ENCODE measurements at regions not wholly inside any gene's neighbourhood (a gene's known extent, or its start where the extent isn't known, plus 50 kb on each side); places are given as distances from the start of the nearest gene placed in this dataset.

GRCh38 chr10:131805696-131806095, 95.1 kb upstream of the PPP2R2D start:
- H3K27ac ChIP-seq (ENCODE audit: poor library complexity, severe bottlenecking) = no peak overlapping the region
- H3K36me3 ChIP-seq (ENCODE audit: low read depth) = no peaks in the 10 kb centered on the region
- H3K9me3 ChIP-seq (ENCODE audit: severe bottlenecking) = no peaks in the 10 kb centered on the region
- no peak overlapping the region for H3K4me3 ChIP-seq (ENCODE audit: severe bottlenecking)
- no peaks in the 10 kb centered on the region for H3K4me1 ChIP-seq (ENCODE audit: insufficient read depth, poor library complexity, severe bottlenecking)
- peaks cover 5% of the 10 kb centered on the region for H3K27me3 ChIP-seq (ENCODE audit: insufficient read depth, poor library complexity, severe bottlenecking)
- ATAC-seq (ENCODE audit: low read depth) (no peak), DNase-seq (ENCODE audit: low spot score) (no peak)
- TF ChIP-seq CTCF (IDR thresholded peaks at IDR 0.05; ENCODE audit: poor library complexity, severe bottlenecking) = no peak

GRCh38 chr10:131806146-131806545, 94.7 kb upstream of the PPP2R2D start:
- peaks cover 5% of the 10 kb centered on the region for H3K27me3 ChIP-seq (ENCODE audit: insufficient read depth, poor library complexity, severe bottlenecking)
- no peaks in the 10 kb centered on the region for H3K36me3 ChIP-seq (ENCODE audit: low read depth)
- TF ChIP-seq CTCF (IDR thresholded peaks at IDR 0.05; ENCODE audit: poor library complexity, severe bottlenecking) = no peak
- H3K4me1 ChIP-seq (ENCODE audit: insufficient read depth, poor library complexity, severe bottlenecking) = no peaks in the 10 kb centered on the region
- no peak overlapping the region for H3K27ac ChIP-seq (ENCODE audit: poor library complexity, severe bottlenecking)
- H3K4me3 ChIP-seq (ENCODE audit: severe bottlenecking) = no peak overlapping the region
- H3K9me3 ChIP-seq (ENCODE audit: severe bottlenecking) = no peaks in the 10 kb centered on the region
- no peak for ATAC-seq (ENCODE audit: low read depth)
- no peak for DNase-seq (ENCODE audit: low spot score)

DNA sequence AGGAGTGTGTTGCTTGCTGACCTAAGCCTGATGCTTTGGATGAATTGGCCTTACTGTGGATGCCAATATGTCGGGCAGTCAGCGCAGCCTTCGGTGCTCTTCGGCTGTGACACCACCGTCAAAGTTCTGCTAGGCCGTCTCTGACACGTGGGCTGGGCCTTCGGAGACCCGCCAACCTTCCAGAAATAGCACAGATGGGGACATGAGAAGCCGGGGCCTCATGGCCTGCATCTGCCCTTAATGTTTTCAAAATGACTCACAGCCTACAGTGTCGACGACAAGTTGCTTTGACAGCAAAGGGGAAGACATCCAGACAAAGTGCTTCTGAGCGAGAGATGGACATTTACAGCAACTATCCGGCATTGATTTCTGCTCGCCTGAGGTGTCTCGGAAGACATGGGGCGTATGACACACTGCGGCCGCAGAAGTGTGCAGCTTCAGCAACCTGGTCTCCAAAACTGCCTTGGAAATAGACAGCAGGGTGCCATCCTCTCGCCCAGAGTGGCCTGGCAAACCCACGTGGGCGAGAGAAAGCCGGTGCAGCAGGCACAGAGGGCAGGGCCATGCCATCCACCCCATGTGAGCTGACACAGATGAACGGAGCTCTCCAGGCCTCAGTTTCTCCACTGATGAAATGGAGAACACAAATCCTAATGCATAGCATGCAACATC, 94.0 kb upstream of the PPP2R2D start:
- no peaks in the 10 kb centered on the region for H3K4me1 ChIP-seq (ENCODE audit: insufficient read depth, poor library complexity, severe bottlenecking)
- ATAC-seq (ENCODE audit: low read depth) = no peak
- TF ChIP-seq CTCF (IDR thresholded peaks at IDR 0.05; ENCODE audit: poor library complexity, severe bottlenecking) = no peak
- H3K9me3 ChIP-seq (ENCODE audit: severe bottlenecking) = no peaks in the 10 kb centered on the region
- H3K36me3 ChIP-seq (ENCODE audit: low read depth) = no peaks in the 10 kb centered on the region
- DNase-seq (ENCODE audit: low spot score) = no peak
- H3K27ac ChIP-seq (ENCODE audit: poor library complexity, severe bottlenecking) = no peak overlapping the region
- peaks cover 5% of the 10 kb centered on the region for H3K27me3 ChIP-seq (ENCODE audit: insufficient read depth, poor library complexity, severe bottlenecking)
- H3K4me3 ChIP-seq (ENCODE audit: severe bottlenecking) = no peak overlapping the region

DNA sequence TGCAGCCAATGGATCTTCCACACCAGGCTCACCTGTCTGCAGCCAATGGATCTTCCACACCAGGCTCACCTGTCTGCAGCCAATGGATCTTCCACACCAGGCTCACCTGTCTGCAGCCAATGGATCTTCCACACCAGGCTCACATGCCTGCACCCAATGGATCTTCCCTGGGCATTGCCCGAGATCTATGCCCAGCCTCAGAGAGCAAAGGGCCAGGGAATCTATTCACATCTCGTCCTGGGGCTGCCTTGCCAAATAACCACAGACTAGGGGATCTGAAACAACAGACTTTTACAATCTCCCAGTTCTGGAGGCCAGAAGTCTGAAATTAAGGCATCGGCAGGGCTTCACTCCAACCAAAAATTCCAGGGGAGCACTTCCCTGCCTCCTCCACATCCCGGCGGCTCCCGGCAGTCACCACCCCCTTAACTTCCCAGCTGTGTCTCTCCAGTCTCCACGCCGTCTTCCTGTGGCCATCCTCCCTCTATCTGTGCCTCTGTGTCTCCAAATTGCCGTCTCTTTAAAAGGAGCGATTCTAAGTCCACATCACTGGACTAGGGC, 92.4 kb upstream of the PPP2R2D start:
- no peak for DNase-seq (ENCODE audit: low spot score)
- ATAC-seq (ENCODE audit: low read depth) = no peak
- Histone ChIP-seq H3K27me3 (ENCODE audit: insufficient read depth, poor library complexity, severe bottlenecking) (peaks cover 5% of the 10 kb centered on the region), H3K4me1 (ENCODE audit: insufficient read depth, poor library complexity, severe bottlenecking) (no peaks in the 10 kb centered on the region), H3K9me3 (ENCODE audit: severe bottlenecking) (no peaks in the 10 kb centered on the region), H3K27ac (ENCODE audit: poor library complexity, severe bottlenecking) (no peak overlapping the region), H3K4me3 (ENCODE audit: severe bottlenecking) (no peak overlapping the region), H3K36me3 (ENCODE audit: low read depth) (no peaks in the 10 kb centered on the region)
- TF ChIP-seq CTCF (IDR thresholded peaks at IDR 0.05; ENCODE audit: poor library complexity, severe bottlenecking) = no peak
